ENCODE measurements at regions not wholly inside any gene's neighbourhood (a gene's known extent, or its start where the extent isn't known, plus 50 kb on each side); places are given as distances from the start of the nearest gene placed in this dataset.

DNA sequence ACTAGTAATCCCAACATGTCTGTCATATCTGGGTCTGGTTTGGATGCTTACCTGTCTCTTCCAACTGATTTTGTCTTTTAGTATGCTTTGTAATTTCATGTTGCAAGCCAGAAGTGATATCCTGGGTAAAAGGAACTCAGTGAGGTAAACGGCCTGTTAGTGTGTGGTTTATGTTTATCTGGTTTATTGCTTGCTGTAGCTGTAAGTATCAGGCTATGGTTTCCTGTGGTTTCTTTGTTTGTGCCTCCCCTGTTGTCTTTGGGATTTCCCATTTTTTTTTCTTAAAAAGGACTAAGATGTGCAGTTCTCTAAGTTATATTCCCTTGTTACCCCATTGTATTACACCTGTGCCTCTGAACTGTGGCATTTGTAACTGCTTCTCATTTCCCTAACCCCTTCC lies 323.5 kb upstream of the POM121L12 start:
- H3K4me3 ChIP-seq (ENCODE audit: extremely low read depth in 1 of 4, insufficient read depth in 2 of 4, low read depth in 3 of 4, low read length in 4 of 4) = no peak overlapping the region
- H3K79me2 ChIP-seq (ENCODE audit: control insufficient read depth in 1 of 2, insufficient read depth in 2 of 2, low read length in 2 of 2) = no peaks in the 10 kb centered on the region
- H4K8ac ChIP-seq (ENCODE audit: extremely low read depth, insufficient read depth, low read length) = no peak overlapping the region
- no peaks in the 10 kb centered on the region for H3K36me3 ChIP-seq (ENCODE audit: control insufficient read depth in 2 of 4, insufficient read depth in 4 of 4, low read length in 3 of 4)
- TF ChIP-seq TBP (IDR thresholded peaks at IDR 0.05; ENCODE audit: low read depth, low read length) = no peak
- no peak for TF ChIP-seq RBBP5 (IDR thresholded peaks at IDR 0.05; ENCODE audit: borderline replicate concordance, low read depth, low read length)
- TF ChIP-seq EP300 (IDR thresholded peaks at IDR 0.05; ENCODE audit: borderline replicate concordance in 1 of 2, low read depth in 2 of 2, low read length in 2 of 2) = no peak
- TF ChIP-seq POLR2AphosphoS5 (IDR thresholded peaks at IDR 0.05; ENCODE audit: low read depth, low read length) = no peak
- no peak for TF ChIP-seq EZH2 (IDR thresholded peaks at IDR 0.05; ENCODE audit: low read depth, low read length, severe bottlenecking)
- TF ChIP-seq, protein P1, sequence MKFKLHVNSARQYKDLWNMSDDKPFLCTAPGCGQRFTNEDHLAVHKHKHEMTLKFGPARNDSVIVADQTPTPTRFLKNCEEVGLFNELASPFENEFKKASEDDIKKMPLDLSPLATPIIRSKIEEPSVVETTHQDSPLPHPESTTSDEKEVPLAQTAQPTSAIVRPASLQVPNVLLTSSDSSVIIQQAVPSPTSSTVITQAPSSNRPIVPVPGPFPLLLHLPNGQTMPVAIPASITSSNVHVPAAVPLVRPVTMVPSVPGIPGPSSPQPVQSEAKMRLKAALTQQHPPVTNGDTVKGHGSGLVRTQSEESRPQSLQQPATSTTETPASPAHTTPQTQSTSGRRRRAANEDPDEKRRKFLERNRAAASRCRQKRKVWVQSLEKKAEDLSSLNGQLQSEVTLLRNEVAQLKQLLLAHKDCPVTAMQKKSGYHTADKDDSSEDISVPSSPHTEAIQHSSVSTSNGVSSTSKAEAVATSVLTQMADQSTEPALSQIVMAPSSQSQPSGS (IDR thresholded peaks at IDR 0.05; ENCODE audit: low read length) = no peak
- no peak for TF ChIP-seq BRCA1 (IDR thresholded peaks at IDR 0.05; ENCODE audit: low read depth, low read length)
- H2BK15ac ChIP-seq (ENCODE audit: low read length) = no peak overlapping the region
- H3K79me1 ChIP-seq (ENCODE audit: low read depth, low read length) = no peaks in the 10 kb centered on the region
- no peak overlapping the region for H3K9ac ChIP-seq (replicated peaks in 1 of 4; ENCODE audit: extremely low read depth in 1 of 4, low read depth in 3 of 4, low read length in 3 of 4)
- POLR2A ChIA-PET (ENCODE audit: partially characterized antibody) = no interaction called here
- no peak overlapping the region for H3K14ac ChIP-seq (ENCODE audit: insufficient read length)
- no peak overlapping the region for H2BK20ac ChIP-seq (ENCODE audit: low read length)
- CTCF ChIA-PET (ENCODE audit: partially characterized antibody) = no interaction called here
- H3K27me3 ChIP-seq (replicated peaks in 1 of 4; ENCODE audit: control insufficient read depth in 3 of 4, extremely low read depth in 1 of 4, insufficient read depth in 3 of 4, low read length in 3 of 4) = no peaks in the 10 kb centered on the region
- H2BK120ac ChIP-seq (replicated peaks; ENCODE audit: low read depth, low read length) = no peak overlapping the region
- H4K20me1 ChIP-seq (replicated peaks in 1 of 2; ENCODE audit: control insufficient read depth in 1 of 2, insufficient read depth in 2 of 2, low read length in 2 of 2) = no peaks in the 10 kb centered on the region
- no peak overlapping the region for H3K23ac ChIP-seq (ENCODE audit: insufficient read length)
- no peak overlapping the region for H3K4me2 ChIP-seq (ENCODE audit: insufficient read depth in 1 of 2, low read depth in 2 of 2, low read length in 2 of 2)
- H3K4ac ChIP-seq (replicated peaks; ENCODE audit: insufficient read length, low read depth, low read length) = no peak overlapping the region
- H2BK12ac ChIP-seq (ENCODE audit: low read depth, low read length) = no peak overlapping the region
- peaks cover 5 to 10% of the 10 kb centered on the region in 2 experiments; a peak in 1 of 4 replicates for H3K9me3 ChIP-seq (ENCODE audit: insufficient read depth in 2 of 2, low read depth in 1 of 2, low read length in 1 of 2)
- H2AFZ ChIP-seq (ENCODE audit: low read length) = no peak overlapping the region
- no peak overlapping the region for H4K91ac ChIP-seq (replicated peaks; ENCODE audit: insufficient read length, low read length)
- no peak for DNase-seq (ENCODE audit: low read depth in 1 of 2, low spot score in 2 of 2)
- no peaks in the 10 kb centered on the region for H3K23me2 ChIP-seq (ENCODE audit: low read depth, low read length)
- H3K18ac ChIP-seq (ENCODE audit: extremely low read depth, low read length) = no peak overlapping the region
- H3K4me1 ChIP-seq (replicated peaks in 1 of 4; ENCODE audit: control insufficient read depth in 3 of 4, insufficient read depth in 4 of 4, low read length in 3 of 4) = no peaks in the 10 kb centered on the region; a peak in 1 of 7 replicates
- FAIRE-seq = no peak
- H2BK5ac ChIP-seq (ENCODE audit: low read depth, low read length) = no peak overlapping the region
- no peak overlapping the region for H3K27ac ChIP-seq (ENCODE audit: low read depth, low read length)
- H2AK5ac ChIP-seq (ENCODE audit: low read depth, low read length) = no peak overlapping the region
- no peak overlapping the region for H3K56ac ChIP-seq (replicated peaks; ENCODE audit: insufficient read length, low read depth, low read length)
- H4K5ac ChIP-seq (ENCODE audit: insufficient read length, low read depth, low read length) = no peak overlapping the region
- WGBS, 2 experiments (ENCODE audit: extremely low coverage in 1 of 2, insufficient coverage in 1 of 2, insufficient read length in 1 of 2, insufficient replicate concordance in 2 of 2, low coverage in 1 of 2, low lambda C conversion rate in 2 of 2, missing lambda C conversion rate in 1 of 2) = 93% methylated on average over 1 of the region's 1 CpG; no CpG with 5 or more reads in 1 of the 2 experiments

Data from H1 (cell line).